ENCODE measurements at regions not wholly inside any gene's neighbourhood (a gene's known extent, or its start where the extent isn't known, plus 50 kb on each side); places are given as distances from the start of the nearest gene placed in this dataset.

GRCh38 chr11:122521626-122522025 is 133.9 kb upstream of the UBASH3B start:
- DNase-seq = no peak

GRCh38 chr11:122517403-122518379 is 137.8 kb upstream of the UBASH3B start:
- DNase-seq = no peak

GRCh38 chr11:122516686-122517085 is 138.8 kb upstream of the UBASH3B start:
- no peak for DNase-seq

GRCh38 chr11:122513997-122514396 is 141.5 kb upstream of the UBASH3B start:
- no peak for DNase-seq

- no peak for DNase-seq
Measured at GRCh38 chr11:122513328-122513727, 142.2 kb upstream of the UBASH3B start.

GRCh38 chr11:122512688-122513087 is 142.8 kb upstream of the UBASH3B start:
- DNase-seq = no peak

GRCh38 chr11:122509899-122510298 is 145.6 kb upstream of the UBASH3B start:
- DNase-seq = no peak

- DNase-seq = no peak
Measured at GRCh38 chr11:122509091-122509490, 146.4 kb upstream of the UBASH3B start.

- DNase-seq = peak; percentile 1
Measured at GRCh38 chr11:122505304-122506006, 150.1 kb upstream of the UBASH3B start.

GRCh38 chr11:122494221-122494620 is 161.3 kb upstream of the UBASH3B start:
- DNase-seq = no peak

- no peak for DNase-seq
Measured at GRCh38 chr11:122491509-122491908, 164.0 kb upstream of the UBASH3B start.

- no peak for DNase-seq
Measured at GRCh38 chr11:122488892-122489706, 166.4 kb upstream of the UBASH3B start.

- no peak for DNase-seq
Measured at GRCh38 chr11:122487669-122488068, 167.9 kb upstream of the UBASH3B start.

- DNase-seq = no peak
Measured at GRCh38 chr11:122486793-122487495, 168.6 kb upstream of the UBASH3B start.

GRCh38 chr11:122478986-122479385 is 176.5 kb upstream of the UBASH3B start:
- DNase-seq = no peak

GRCh38 chr11:122468965-122469364 is 186.6 kb upstream of the UBASH3B start:
- DNase-seq = no peak

GRCh38 chr11:122463530-122463929 is 192.0 kb upstream of the UBASH3B start:
- DNase-seq = no peak

GRCh38 chr11:122459064-122459463 is 196.5 kb upstream of the UBASH3B start:
- no peak for DNase-seq

GRCh38 chr11:122453586-122453985 is 201.9 kb upstream of the UBASH3B start:
- DNase-seq = no peak

- DNase-seq = no peak
Measured at GRCh38 chr11:122451911-122452310, 203.6 kb upstream of the UBASH3B start.

GRCh38 chr11:122441666-122442035 is 213.9 kb upstream of the UBASH3B start:
- DNase-seq = no peak
